ENCODE measurements at regions not wholly inside any gene's neighbourhood (a gene's known extent, or its start where the extent isn't known, plus 50 kb on each side); places are given as distances from the start of the nearest gene placed in this dataset.

GRCh38 chr4:67236788-67237187, 308.5 kb downstream of the CENPC start:
- intact Hi-C loops (cut with DNase I): no loop called here
- DNase-seq: no peak
- H3K27ac ChIP-seq: no peak overlapping the region
- no peak for ATAC-seq
- H3K4me1 ChIP-seq: no peaks in the 10 kb centered on the region
- no peaks in the 10 kb centered on the region for H3K9me3 ChIP-seq
- TF ChIP-seq CTCF (IDR thresholded peaks at IDR 0.05): no peak
- 90 to 95% (median 92%) methylated on average over 2 of the region's 2 CpGs for WGBS, 3 donors
- no peak overlapping the region for H3K4me3 ChIP-seq
- no peaks in the 10 kb centered on the region for H3K36me3 ChIP-seq (ENCODE audit: insufficient read depth in 1 of 2, low read depth in 1 of 2)
- H3K27me3 ChIP-seq (ENCODE audit: insufficient read depth in 3 of 3, low read length in 2 of 3): no peaks in the 10 kb centered on the region

DNA sequence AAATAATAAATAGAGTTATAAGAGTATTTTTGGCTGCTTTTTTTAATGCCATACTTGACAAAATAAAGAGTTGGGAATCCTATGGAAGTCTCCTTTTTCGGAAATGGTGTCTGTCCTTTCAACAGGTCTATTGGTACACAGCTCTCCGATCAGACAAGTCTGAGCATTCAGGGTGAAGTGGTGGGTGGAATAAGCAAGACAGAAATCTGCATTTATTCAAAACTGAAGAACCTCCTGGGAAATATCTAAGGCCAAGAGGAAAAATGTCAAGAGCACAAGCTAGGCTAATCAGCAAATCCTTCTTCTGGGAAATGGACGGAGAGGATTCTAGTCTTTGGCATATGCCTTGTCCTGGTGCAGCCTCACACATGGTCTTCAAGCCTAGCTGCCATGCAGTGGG, 309.0 kb downstream of the CENPC start:
- DNase-seq (no peak), ATAC-seq (no peak)
- H3K4me3 ChIP-seq: no peak overlapping the region
- H3K9me3 ChIP-seq: no peaks in the 10 kb centered on the region
- no peaks in the 10 kb centered on the region for H3K4me1 ChIP-seq
- no peaks in the 10 kb centered on the region for H3K27me3 ChIP-seq (ENCODE audit: insufficient read depth in 3 of 3, low read length in 2 of 3)
- no peaks in the 10 kb centered on the region for H3K36me3 ChIP-seq (ENCODE audit: insufficient read depth in 1 of 2, low read depth in 1 of 2)
- no peak overlapping the region for H3K27ac ChIP-seq
- WGBS, 3 donors: 81 to 87% (median 87%) methylated on average over 3 of the region's 3 CpGs
- intact Hi-C loops (cut with DNase I): no loop called here
- no peak for TF ChIP-seq CTCF (IDR thresholded peaks at IDR 0.05)

- no peaks in the 10 kb centered on the region for H3K4me1 ChIP-seq
- intact Hi-C loops (cut with DNase I): no loop called here
- no peak for TF ChIP-seq CTCF (IDR thresholded peaks at IDR 0.05)
- no peaks in the 10 kb centered on the region for H3K36me3 ChIP-seq (ENCODE audit: insufficient read depth in 1 of 2, low read depth in 1 of 2)
- no peaks in the 10 kb centered on the region for H3K9me3 ChIP-seq
- H3K27ac ChIP-seq: no peak overlapping the region
- WGBS, 3 donors: 31 to 43% (median 42%) methylated on average over 2 of the region's 2 CpGs
- no peaks in the 10 kb centered on the region for H3K27me3 ChIP-seq (ENCODE audit: insufficient read depth in 3 of 3, low read length in 2 of 3)
- ATAC-seq (no peak), DNase-seq (no peak)
- H3K4me3 ChIP-seq: no peak overlapping the region
These were observed 311.0 kb downstream of the CENPC start for GRCh38 chr4:67234296-67234695.

- Histone ChIP-seq H3K36me3 (ENCODE audit: insufficient read depth in 1 of 2, low read depth in 1 of 2) (no peaks in the 10 kb centered on the region), H3K4me3 (no peak overlapping the region), H3K9me3 (no peaks in the 10 kb centered on the region), H3K4me1 (no peaks in the 10 kb centered on the region), H3K27ac (no peak overlapping the region), H3K27me3 (ENCODE audit: insufficient read depth in 3 of 3, low read length in 2 of 3) (no peaks in the 10 kb centered on the region)
- no peak for TF ChIP-seq CTCF (IDR thresholded peaks at IDR 0.05)
- intact Hi-C loops (cut with DNase I): no loop called here
- DNase-seq (no peak), ATAC-seq (no peak)
- 76 to 84% (median 82%) methylated on average over 5 of the region's 5 CpGs for whole genome bisulfite sequencing, 3 donors
These were observed 316.2 kb downstream of the CENPC start for GRCh38 chr4:67229148-67229547.

DNA sequence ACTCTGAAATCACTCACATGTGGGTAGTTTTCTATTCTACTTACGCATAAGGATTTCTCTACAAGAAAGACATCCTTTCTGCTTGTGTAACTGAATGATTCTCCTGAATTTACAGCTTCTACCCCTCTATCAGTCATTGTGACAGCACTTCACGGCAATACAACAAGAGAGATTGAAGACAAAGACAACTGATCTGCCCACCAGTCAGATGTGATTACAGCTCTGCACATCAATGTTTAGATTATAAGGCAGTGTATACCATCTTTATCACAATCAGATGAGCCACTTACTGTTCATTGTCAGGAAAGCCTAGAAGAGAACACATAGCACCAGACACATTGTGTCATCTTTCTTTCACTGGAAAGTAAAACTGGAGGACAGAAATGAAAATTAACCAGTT, 324.4 kb downstream of the CENPC start:
- Histone ChIP-seq H3K4me3 (no peak overlapping the region), H3K27me3 (ENCODE audit: insufficient read depth in 3 of 3, low read length in 2 of 3) (no peaks in the 10 kb centered on the region), H3K36me3 (ENCODE audit: insufficient read depth in 1 of 2, low read depth in 1 of 2) (no peaks in the 10 kb centered on the region), H3K9me3 (no peaks in the 10 kb centered on the region), H3K4me1 (no peaks in the 10 kb centered on the region), H3K27ac (no peak overlapping the region)
- ATAC-seq (no peak), DNase-seq (no peak)
- no peak for TF ChIP-seq CTCF (IDR thresholded peaks at IDR 0.05)
- WGBS, 3 donors: 70 to 79% (median 71%) methylated on average over 2 of the region's 2 CpGs
- intact Hi-C loops (cut with DNase I): no loop called here
